Kidney capillary endothelial cell (primary cell): ENCODE measurements at regions not wholly inside any gene's neighbourhood (a gene's known extent, or its start where the extent isn't known, plus 50 kb on each side); places are given as distances from the start of the nearest gene placed in this dataset.

ENCODE experiments used
- DNase-seq: peaks from one replicate; pipeline ENCODE4 v3.0.0-alpha.2; 2018; ENCODE audit warnings: low spot score

- DNase-seq = no peak
Measured at GRCh38 chr3:117616227-117616626, 906.6 kb downstream of the TUSC7 start.

- no peak for DNase-seq
Measured at GRCh38 chr3:117617906-117618305, 908.3 kb downstream of the TUSC7 start.

- DNase-seq = no peak
Measured at GRCh38 chr3:117618462-117618861, 908.9 kb downstream of the TUSC7 start.

GRCh38 chr3:117619805-117620204, 910.2 kb downstream of the TUSC7 start:
- DNase-seq = no peak

- peak; percentile 93 for DNase-seq
Measured at GRCh38 chr3:117622171-117622841, 912.7 kb downstream of the TUSC7 start.

GRCh38 chr3:117624424-117624823, 914.8 kb downstream of the TUSC7 start:
- DNase-seq = no peak

GRCh38 chr3:117625174-117625573, 915.6 kb downstream of the TUSC7 start:
- no peak for DNase-seq

- no peak for DNase-seq
Measured at GRCh38 chr3:117626577-117626976, 917.0 kb downstream of the TUSC7 start.

GRCh38 chr3:117628823-117629291, 919.3 kb downstream of the TUSC7 start:
- DNase-seq = peak; percentile 60

GRCh38 chr3:117629505-117629904, 919.9 kb downstream of the TUSC7 start:
- DNase-seq = no peak

GRCh38 chr3:117630469-117630868, 920.9 kb downstream of the TUSC7 start:
- no peak for DNase-seq

- no peak for DNase-seq
Measured at GRCh38 chr3:117630885-117631284, 921.3 kb downstream of the TUSC7 start.

GRCh38 chr3:117631781-117632180, 922.2 kb downstream of the TUSC7 start:
- DNase-seq = no peak

GRCh38 chr3:117632191-117632590, 922.6 kb downstream of the TUSC7 start:
- DNase-seq = no peak

GRCh38 chr3:117633207-117633606, 923.6 kb downstream of the TUSC7 start:
- no peak for DNase-seq

GRCh38 chr3:117637666-117638065, 928.1 kb downstream of the TUSC7 start:
- DNase-seq = no peak

GRCh38 chr3:117644203-117644602, 934.6 kb downstream of the TUSC7 start:
- no peak for DNase-seq

- peak; percentile 14 for DNase-seq
Measured at GRCh38 chr3:117645561-117646242, 936.1 kb downstream of the TUSC7 start.

GRCh38 chr3:117647435-117647834, 937.9 kb downstream of the TUSC7 start:
- DNase-seq = no peak

- DNase-seq = no peak
Measured at GRCh38 chr3:117651246-117651645, 941.7 kb downstream of the TUSC7 start.

- no peak for DNase-seq
Measured at GRCh38 chr3:117656391-117656790, 946.8 kb downstream of the TUSC7 start.

- DNase-seq = no peak
Measured at GRCh38 chr3:117657278-117657677, 947.7 kb downstream of the TUSC7 start.

GRCh38 chr3:117660941-117661817, 951.6 kb downstream of the TUSC7 start:
- DNase-seq = peak; percentile 1
